Neural cell (in vitro differentiated cells): ENCODE measurements at regions not wholly inside any gene's neighbourhood (a gene's known extent, or its start where the extent isn't known, plus 50 kb on each side); places are given as distances from the start of the nearest gene placed in this dataset.

Experiments
- EP300 ChIP-seq: fragments of 450-650 bp; conservative IDR thresholded peaks from 2 replicates; pipeline ENCODE4 v1.6.1; 2014; ENCODE audit warnings: antibody characterized with exemption, mild to moderate bottlenecking, moderate library complexity; ENCODE audit not compliant: poor library complexity, severe bottlenecking
- EZH2 ChIP-seq: fragments of 200-600, 300-800 bp; shearing (Covaris generic), sonication (generic); IDR thresholded peaks from 2 replicates; pipeline ENCODE4 v1.6.1; 2014; ENCODE audit warnings: antibody characterized with exemption, low read length, borderline replicate concordance, mild to moderate bottlenecking; ENCODE audit not compliant: insufficient read depth, poor library complexity, severe bottlenecking
- POLR2AphosphoS5 ChIP-seq: IDR thresholded peaks from 2 replicates; pipeline ENCODE4 v1.6.1; 2012
- RAD21 ChIP-seq: fragments of 450-650 bp; conservative IDR thresholded peaks from 2 replicates; pipeline ENCODE4 v1.6.1; 2014; ENCODE audit warnings: antibody characterized with exemption, mild to moderate bottlenecking, moderate library complexity
- TAF1 ChIP-seq: IDR thresholded peaks from 2 replicates; pipeline ENCODE4 v1.6.1; 2012; ENCODE audit warnings: low read depth
- TF ChIP-seq, protein P1 (sequence below): IDR thresholded peaks from 2 replicates; pipeline ENCODE4 v1.6.1; 2012; ENCODE audit warnings: borderline replicate concordance
- TF ChIP-seq, protein P2 (sequence below): fragments of 450-650 bp; IDR thresholded peaks from 2 replicates; pipeline ENCODE4 v1.5.1; 2014; ENCODE audit warnings: antibody characterized with exemption, mild to moderate bottlenecking, moderate library complexity; ENCODE audit not compliant: poor library complexity, severe bottlenecking

DNA sequence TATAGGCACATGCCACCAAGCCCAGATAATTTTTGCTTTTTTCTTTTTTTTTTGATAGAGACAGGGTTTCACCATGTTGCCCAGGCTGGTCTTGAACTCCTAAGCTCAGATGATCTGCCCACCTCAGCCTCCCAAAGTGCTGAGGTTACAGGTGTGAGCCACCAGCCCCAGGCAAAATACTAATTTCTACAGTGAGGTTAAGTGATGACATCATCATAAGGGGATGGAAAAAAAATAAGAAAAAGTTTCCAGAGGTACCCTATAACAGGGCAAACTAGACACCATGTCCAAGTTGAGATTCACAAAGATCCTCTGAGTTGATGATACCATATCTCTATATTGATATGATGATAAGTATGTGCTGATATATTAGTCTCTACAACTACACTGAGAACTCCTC lies 163.7 kb upstream of the ACVR2A start:
- TF ChIP-seq RAD21 = no peak
- no peak for TF ChIP-seq EZH2
- TF ChIP-seq, protein P1, sequence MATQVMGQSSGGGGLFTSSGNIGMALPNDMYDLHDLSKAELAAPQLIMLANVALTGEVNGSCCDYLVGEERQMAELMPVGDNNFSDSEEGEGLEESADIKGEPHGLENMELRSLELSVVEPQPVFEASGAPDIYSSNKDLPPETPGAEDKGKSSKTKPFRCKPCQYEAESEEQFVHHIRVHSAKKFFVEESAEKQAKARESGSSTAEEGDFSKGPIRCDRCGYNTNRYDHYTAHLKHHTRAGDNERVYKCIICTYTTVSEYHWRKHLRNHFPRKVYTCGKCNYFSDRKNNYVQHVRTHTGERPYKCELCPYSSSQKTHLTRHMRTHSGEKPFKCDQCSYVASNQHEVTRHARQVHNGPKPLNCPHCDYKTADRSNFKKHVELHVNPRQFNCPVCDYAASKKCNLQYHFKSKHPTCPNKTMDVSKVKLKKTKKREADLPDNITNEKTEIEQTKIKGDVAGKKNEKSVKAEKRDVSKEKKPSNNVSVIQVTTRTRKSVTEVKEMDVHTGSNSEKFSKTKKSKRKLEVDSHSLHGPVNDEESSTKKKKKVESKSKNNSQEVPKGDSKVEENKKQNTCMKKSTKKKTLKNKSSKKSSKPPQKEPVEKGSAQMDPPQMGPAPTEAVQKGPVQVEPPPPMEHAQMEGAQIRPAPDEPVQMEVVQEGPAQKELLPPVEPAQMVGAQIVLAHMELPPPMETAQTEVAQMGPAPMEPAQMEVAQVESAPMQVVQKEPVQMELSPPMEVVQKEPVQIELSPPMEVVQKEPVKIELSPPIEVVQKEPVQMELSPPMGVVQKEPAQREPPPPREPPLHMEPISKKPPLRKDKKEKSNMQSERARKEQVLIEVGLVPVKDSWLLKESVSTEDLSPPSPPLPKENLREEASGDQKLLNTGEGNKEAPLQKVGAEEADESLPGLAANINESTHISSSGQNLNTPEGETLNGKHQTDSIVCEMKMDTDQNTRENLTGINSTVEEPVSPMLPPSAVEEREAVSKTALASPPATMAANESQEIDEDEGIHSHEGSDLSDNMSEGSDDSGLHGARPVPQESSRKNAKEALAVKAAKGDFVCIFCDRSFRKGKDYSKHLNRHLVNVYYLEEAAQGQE = no peak
- TF ChIP-seq, protein P2, sequence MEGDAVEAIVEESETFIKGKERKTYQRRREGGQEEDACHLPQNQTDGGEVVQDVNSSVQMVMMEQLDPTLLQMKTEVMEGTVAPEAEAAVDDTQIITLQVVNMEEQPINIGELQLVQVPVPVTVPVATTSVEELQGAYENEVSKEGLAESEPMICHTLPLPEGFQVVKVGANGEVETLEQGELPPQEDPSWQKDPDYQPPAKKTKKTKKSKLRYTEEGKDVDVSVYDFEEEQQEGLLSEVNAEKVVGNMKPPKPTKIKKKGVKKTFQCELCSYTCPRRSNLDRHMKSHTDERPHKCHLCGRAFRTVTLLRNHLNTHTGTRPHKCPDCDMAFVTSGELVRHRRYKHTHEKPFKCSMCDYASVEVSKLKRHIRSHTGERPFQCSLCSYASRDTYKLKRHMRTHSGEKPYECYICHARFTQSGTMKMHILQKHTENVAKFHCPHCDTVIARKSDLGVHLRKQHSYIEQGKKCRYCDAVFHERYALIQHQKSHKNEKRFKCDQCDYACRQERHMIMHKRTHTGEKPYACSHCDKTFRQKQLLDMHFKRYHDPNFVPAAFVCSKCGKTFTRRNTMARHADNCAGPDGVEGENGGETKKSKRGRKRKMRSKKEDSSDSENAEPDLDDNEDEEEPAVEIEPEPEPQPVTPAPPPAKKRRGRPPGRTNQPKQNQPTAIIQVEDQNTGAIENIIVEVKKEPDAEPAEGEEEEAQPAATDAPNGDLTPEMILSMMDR = no peak
- no peak for TF ChIP-seq TAF1
- no peak for TF ChIP-seq POLR2AphosphoS5
- TF ChIP-seq EP300 = no peak
